NCI-H146 (cell line): ENCODE measurements at regions not wholly inside any gene's neighbourhood (a gene's known extent, or its start where the extent isn't known, plus 50 kb on each side); places are given as distances from the start of the nearest gene placed in this dataset.
A peak's percentile ranks its signal among the peaks of the same experiment; 100 is the strongest.
"Not testable (repeated sequence)": the region's sequence is repeated elsewhere in the genome, so short reads cannot be mapped to it uniquely, and the experiment has no call there.

Experiments
- DNase-seq: peaks from one replicate; lab custom pipeline; 2025; lab: John Stamatoyannopoulos, UW

- DNase-seq, result no peak
These were observed 1571.6 kb upstream of the ACO1 start for GRCh38 chr9:30812821-30813220.

GRCh38 chr9:30815585-30815984 lies 1568.9 kb upstream of the ACO1 start:
- DNase-seq, result no peak

- no peak for DNase-seq
These were observed 1539.3 kb upstream of the ACO1 start for GRCh38 chr9:30845136-30845535.

GRCh38 chr9:30846651-30847050 lies 1537.8 kb upstream of the ACO1 start:
- no peak for DNase-seq

GRCh38 chr9:30851600-30851999 lies 1532.8 kb upstream of the ACO1 start:
- DNase-seq, result no peak

- DNase-seq, result no peak
These were observed 1483.7 kb upstream of the ACO1 start for GRCh38 chr9:30900706-30901105.

- DNase-seq, result peak; percentile 63
These were observed 1471.1 kb upstream of the ACO1 start for GRCh38 chr9:30913331-30913730.

GRCh38 chr9:30915451-30915850 lies 1469.0 kb upstream of the ACO1 start:
- no peak for DNase-seq

- no peak for DNase-seq
These were observed 1459.3 kb upstream of the ACO1 start for GRCh38 chr9:30925126-30925525.

- DNase-seq, result no peak
These were observed 1458.8 kb upstream of the ACO1 start for GRCh38 chr9:30925635-30926034.

GRCh38 chr9:30928045-30928444 lies 1456.4 kb upstream of the ACO1 start:
- DNase-seq, result no peak

GRCh38 chr9:30932226-30932625 lies 1452.2 kb upstream of the ACO1 start:
- no peak for DNase-seq

GRCh38 chr9:30935730-30936129 lies 1448.7 kb upstream of the ACO1 start:
- no peak for DNase-seq

GRCh38 chr9:30937106-30937505 lies 1447.3 kb upstream of the ACO1 start:
- no peak for DNase-seq

- DNase-seq, result not testable (repeated sequence)
These were observed 1441.6 kb upstream of the ACO1 start for GRCh38 chr9:30942852-30943251.

- DNase-seq, result no peak
These were observed 1440.8 kb upstream of the ACO1 start for GRCh38 chr9:30943446-30944224.

GRCh38 chr9:30944225-30944569 lies 1440.2 kb upstream of the ACO1 start:
- DNase-seq, result no peak

- no peak for DNase-seq
These were observed 1439.6 kb upstream of the ACO1 start for GRCh38 chr9:30944741-30945280.

- no peak for DNase-seq
These were observed 1420.1 kb upstream of the ACO1 start for GRCh38 chr9:30964332-30964731.

GRCh38 chr9:30967476-30967875 lies 1417.0 kb upstream of the ACO1 start:
- DNase-seq, result peak; percentile 80

- no peak for DNase-seq
These were observed 1414.3 kb upstream of the ACO1 start for GRCh38 chr9:30970186-30970585.

GRCh38 chr9:30970812-30971211 lies 1413.6 kb upstream of the ACO1 start:
- peak; percentile 85 for DNase-seq

GRCh38 chr9:30972654-30973053 lies 1411.8 kb upstream of the ACO1 start:
- DNase-seq, result no peak

- no peak for DNase-seq
These were observed 1406.5 kb upstream of the ACO1 start for GRCh38 chr9:30977965-30978364.
